GM23338 (cell line): ENCODE measurements at regions not wholly inside any gene's neighbourhood (a gene's known extent, or its start where the extent isn't known, plus 50 kb on each side); places are given as distances from the start of the nearest gene placed in this dataset.

Source experiments
- ATAC-seq: fragments of 200-7000 bp; cut with Tn5 transposase; 3 replicates; pipeline ENCODE4 v1.9.1; 2020
- DNase-seq: peaks from one replicate; pipeline ENCODE4 v3.0.0-alpha.2; 2015; ENCODE audit warnings: low spot score
- H2AFZ ChIP-seq: fragments of 200-600 bp; sonication (generic); 2 replicates; pipeline ENCODE4 v1.8.0; 2016; ENCODE audit warnings: antibody characterized with exemption, mild to moderate bottlenecking, moderate library complexity
- H3F3A ChIP-seq: fragments of 200-600 bp; sonication (generic); replicated peaks from 2 replicates; pipeline ENCODE4 v1.8.0; 2017; ENCODE audit warnings: antibody characterized with exemption, mixed run types, low read depth
- H3K27ac ChIP-seq: fragments of 200-600 bp; sonication (generic); 2 replicates; pipeline ENCODE4 v1.6.1; 2016; ENCODE audit warnings: low read depth
- H3K27me3 ChIP-seq: fragments of 200-600 bp; sonication (generic); 2 replicates; pipeline ENCODE4 v1.8.0; 2016; ENCODE audit warnings: mild to moderate bottlenecking, mixed run types, moderate library complexity; ENCODE audit not compliant: insufficient read depth
- H3K36me3 ChIP-seq: fragments of 200-600 bp; sonication (generic); 2 replicates; pipeline ENCODE4 v1.8.0; 2016; ENCODE audit warnings: mild to moderate bottlenecking; ENCODE audit not compliant: insufficient read depth
- H3K4me1 ChIP-seq: fragments of 200-600 bp; sonication (generic); 2 replicates; pipeline ENCODE4 v1.8.0; 2016; ENCODE audit warnings: mild to moderate bottlenecking, moderate library complexity; ENCODE audit not compliant: insufficient read depth
- H3K4me2 ChIP-seq: fragments of 200-600 bp; sonication (generic); 2 replicates; pipeline ENCODE4 v1.7.1; 2017; ENCODE audit warnings: mixed run types
- H3K4me3 ChIP-seq: fragments of 200-600 bp; sonication (generic); 2 replicates; pipeline ENCODE4 v1.6.1; 2016; ENCODE audit warnings: mixed run types
- H3K79me2 ChIP-seq: fragments of 200-600 bp; sonication (generic); replicated peaks from 2 replicates; pipeline ENCODE4 v1.8.0; 2017; ENCODE audit warnings: mild to moderate bottlenecking; ENCODE audit not compliant: insufficient read depth
- H3K9me2 ChIP-seq: fragments of 200-600 bp; sonication (generic); 2 replicates; pipeline ENCODE4 v1.8.0; 2017; ENCODE audit not compliant: insufficient read depth
- H4K20me1 ChIP-seq: fragments of 200-600 bp; sonication (generic); replicated peaks from 2 replicates; pipeline ENCODE4 v1.8.0; 2017; ENCODE audit warnings: mild to moderate bottlenecking; ENCODE audit not compliant: insufficient read depth
- H3K27ac Mint-ChIP-seq: 2 replicates; pipeline ENCODE4 v1.8.0; 2020; ENCODE audit warnings: inconsistent platforms, mild to moderate bottlenecking, moderate library complexity, mixed read lengths
- H3K27me3 Mint-ChIP-seq: 3 replicates; pipeline ENCODE4 v1.8.0; 2022; ENCODE audit warnings: low read depth, mild to moderate bottlenecking, moderate library complexity, mixed read lengths, inconsistent platforms; ENCODE audit not compliant: insufficient read depth, poor library complexity
- H3K36me3 Mint-ChIP-seq: 3 replicates; pipeline ENCODE4 v1.8.0; 2021; ENCODE audit warnings: low read depth, mild to moderate bottlenecking, inconsistent platforms, moderate library complexity, mixed read lengths
- H3K4me1 Mint-ChIP-seq: 3 replicates; pipeline ENCODE4 v1.8.0; 2020; ENCODE audit warnings: mild to moderate bottlenecking, inconsistent platforms, mixed read lengths
- H3K4me3 Mint-ChIP-seq: 3 replicates; pipeline ENCODE4 v1.8.0; 2021; ENCODE audit warnings: moderate library complexity, mild to moderate bottlenecking, inconsistent platforms, mixed read lengths
- H3K9me3 Mint-ChIP-seq: 3 replicates; pipeline ENCODE4 v1.8.0; 2020; ENCODE audit warnings: moderate library complexity, mild to moderate bottlenecking, inconsistent platforms, mixed read lengths
- CREB1 ChIP-seq: fragments of 250-450 bp; sonication (Bioruptor Pico); IDR thresholded peaks from 2 replicates; pipeline ENCODE4 v1.5.0; 2020; ENCODE audit warnings: low read depth, mild to moderate bottlenecking, moderate library complexity
- EZH2 ChIP-seq: fragments of 200-600 bp; sonication (generic); IDR thresholded peaks from one replicate; pipeline ENCODE4 v1.8.0; 2017; ENCODE audit warnings: antibody characterized with exemption, mild to moderate bottlenecking, low read depth; ENCODE audit not compliant: unreplicated experiment
- EZH2phosphoT487 ChIP-seq: fragments of 200-600 bp; sonication (generic); IDR thresholded peaks from one replicate; pipeline ENCODE4 v1.8.1; 2018; ENCODE audit warnings: antibody characterized with exemption; ENCODE audit not compliant: unreplicated experiment
- POLR2AphosphoS5 ChIP-seq: IDR thresholded peaks from 2 replicates; pipeline ENCODE4 v1.6.1; 2016; ENCODE audit warnings: antibody characterized with exemption, low read depth
- STAT1 ChIP-seq: IDR thresholded peaks from one replicate; pipeline ENCODE4 v1.6.1; 2016; ENCODE audit warnings: antibody characterized with exemption; ENCODE audit not compliant: unreplicated experiment
- ZNF114 ChIP-seq: fragments of 250-450 bp; sonication (Bioruptor Pico); IDR thresholded peaks from 2 replicates; pipeline ENCODE4 v1.5.0; 2020; ENCODE audit warnings: mild to moderate bottlenecking, moderate library complexity
- TF ChIP-seq, protein P1 (sequence below), 2 experiments: fragments of 200-600 bp in 1 of 2; sonication (generic) in 1 of 2; conservative IDR thresholded peaks; 2 replicates each; pipeline versions ENCODE4 v1.5.1 to v1.6.1; 2016 to 2017; ENCODE audit warnings: antibody characterized with exemption in 2 of 2, low read depth in 2 of 2, mild to moderate bottlenecking in 2 of 2, moderate library complexity in 1 of 2
- TF ChIP-seq, protein P2 (sequence below): fragments of 250-450 bp; sonication (Bioruptor Pico); IDR thresholded peaks from 2 replicates; pipeline ENCODE4 v1.5.0; 2020; ENCODE audit warnings: mild to moderate bottlenecking, moderate library complexity

DNA sequence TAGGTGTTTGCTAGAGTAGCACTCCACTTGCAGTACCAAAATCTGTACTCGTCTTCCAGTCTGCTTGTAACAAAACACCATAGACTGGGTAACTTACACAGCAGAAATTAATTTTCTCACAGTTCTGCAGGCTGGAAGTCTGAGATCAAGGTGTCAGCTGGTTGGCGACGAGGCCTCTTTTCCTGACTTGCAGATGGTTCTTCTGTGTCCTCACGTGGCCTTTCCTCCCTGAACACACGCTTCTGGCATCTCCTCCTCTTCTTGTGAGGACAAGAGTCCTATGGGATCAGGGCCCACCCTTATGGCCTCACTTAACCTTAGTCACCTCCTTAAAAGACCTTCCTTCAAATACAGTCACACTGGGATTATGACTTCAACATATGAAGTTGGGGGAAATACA is 493.5 kb upstream of the MYT1L start:
- H4K20me1 ChIP-seq = no peaks in the 10 kb centered on the region
- Mint-ChIP-seq H3K27ac (no peak overlapping the region), H3K27me3 (peaks cover 5% of the 10 kb centered on the region), H3K9me3 (peaks cover 32% of the 10 kb centered on the region), H3K4me1 (no peaks in the 10 kb centered on the region), H3K4me3 (no peak overlapping the region), H3K36me3 (peaks cover 7% of the 10 kb centered on the region; the same call in 2 of the 3 replicates)
- no peak overlapping the region for H3K4me2 ChIP-seq
- no peak for DNase-seq
- H3K27ac ChIP-seq = no peak overlapping the region
- TF ChIP-seq POLR2AphosphoS5 = no peak
- no peak for TF ChIP-seq ZNF114 (CRISPR knock-in tag)
- TF ChIP-seq, protein P1, sequence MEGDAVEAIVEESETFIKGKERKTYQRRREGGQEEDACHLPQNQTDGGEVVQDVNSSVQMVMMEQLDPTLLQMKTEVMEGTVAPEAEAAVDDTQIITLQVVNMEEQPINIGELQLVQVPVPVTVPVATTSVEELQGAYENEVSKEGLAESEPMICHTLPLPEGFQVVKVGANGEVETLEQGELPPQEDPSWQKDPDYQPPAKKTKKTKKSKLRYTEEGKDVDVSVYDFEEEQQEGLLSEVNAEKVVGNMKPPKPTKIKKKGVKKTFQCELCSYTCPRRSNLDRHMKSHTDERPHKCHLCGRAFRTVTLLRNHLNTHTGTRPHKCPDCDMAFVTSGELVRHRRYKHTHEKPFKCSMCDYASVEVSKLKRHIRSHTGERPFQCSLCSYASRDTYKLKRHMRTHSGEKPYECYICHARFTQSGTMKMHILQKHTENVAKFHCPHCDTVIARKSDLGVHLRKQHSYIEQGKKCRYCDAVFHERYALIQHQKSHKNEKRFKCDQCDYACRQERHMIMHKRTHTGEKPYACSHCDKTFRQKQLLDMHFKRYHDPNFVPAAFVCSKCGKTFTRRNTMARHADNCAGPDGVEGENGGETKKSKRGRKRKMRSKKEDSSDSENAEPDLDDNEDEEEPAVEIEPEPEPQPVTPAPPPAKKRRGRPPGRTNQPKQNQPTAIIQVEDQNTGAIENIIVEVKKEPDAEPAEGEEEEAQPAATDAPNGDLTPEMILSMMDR (conservative IDR thresholded peaks at IDR 0.05; ENCODE audit: low read depth in 2 of 2) = no peak
- TF ChIP-seq EZH2phosphoT487 = no peak
- H3K27me3 ChIP-seq = no peaks in the 10 kb centered on the region
- ATAC-seq = no peak
- no peaks in the 10 kb centered on the region for H3K4me1 ChIP-seq
- H3K79me2 ChIP-seq = no peaks in the 10 kb centered on the region
- 0 out of 2 replicates have a peak, but pooled peaks cover 3% of the 10 kb centered on the region for H3K9me2 ChIP-seq
- no peak overlapping the region for H3K4me3 ChIP-seq
- no peaks in the 10 kb centered on the region for H3K36me3 ChIP-seq
- H3F3A ChIP-seq = no peaks in the 10 kb centered on the region
- no peak overlapping the region for H2AFZ ChIP-seq

DNA sequence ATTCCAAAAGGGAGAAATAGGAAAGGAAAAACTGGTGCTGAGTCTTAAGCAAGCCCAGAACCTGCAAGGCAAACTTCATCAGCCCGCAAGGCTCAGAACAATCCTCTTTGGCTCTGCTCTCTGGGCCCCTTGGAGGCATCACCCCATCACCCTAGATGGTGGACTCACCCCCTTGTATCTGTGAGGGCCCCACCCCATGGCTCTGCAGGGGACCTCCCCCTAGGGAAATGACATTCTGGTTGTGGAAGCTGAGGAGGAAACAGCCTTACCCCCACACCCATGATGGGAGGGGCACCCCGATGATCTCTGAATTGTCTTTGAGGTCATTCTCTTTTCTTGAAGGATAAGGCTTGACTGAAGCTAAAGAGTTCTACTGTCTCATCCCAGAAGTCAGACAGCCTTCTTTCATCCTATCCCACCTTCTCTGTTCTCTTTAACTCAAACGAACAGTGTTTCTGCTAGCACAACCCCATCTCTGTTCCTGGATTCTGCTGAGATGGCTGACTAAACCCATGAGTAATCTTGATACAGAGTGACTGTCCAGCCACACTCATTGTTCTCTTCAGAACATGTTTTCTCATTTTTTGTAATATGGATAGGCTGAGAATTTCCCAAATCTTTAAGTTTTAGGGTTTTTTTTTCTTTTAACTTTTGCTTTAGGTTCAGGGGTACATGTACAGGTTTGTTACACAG is 492.1 kb upstream of the MYT1L start:
- Histone ChIP-seq H3K36me3 (no peaks in the 10 kb centered on the region), H3K79me2 (no peaks in the 10 kb centered on the region), H3K4me2 (no peak overlapping the region), H3K27me3 (no peaks in the 10 kb centered on the region), H3K4me1 (no peaks in the 10 kb centered on the region), H3F3A (no peaks in the 10 kb centered on the region), H3K9me2 (0 out of 2 replicates have a peak, but pooled peaks cover 3% of the 10 kb centered on the region), H3K4me3 (no peak overlapping the region), H4K20me1 (no peaks in the 10 kb centered on the region), H3K27ac (no peak overlapping the region), H2AFZ (no peak overlapping the region)
- Mint-ChIP-seq H3K27me3 (peaks cover 3% of the 10 kb centered on the region), H3K36me3 (peaks cover 7% of the 10 kb centered on the region; the same call in 2 of the 3 replicates), H3K4me1 (no peaks in the 10 kb centered on the region), H3K27ac (no peak overlapping the region), H3K9me3 (peaks cover 32% of the 10 kb centered on the region), H3K4me3 (no peak overlapping the region)
- ATAC-seq (no peak), DNase-seq (no peak)
- TF ChIP-seq STAT1 (no peak), EZH2 (no peak), CREB1 (no peak)
- TF ChIP-seq, protein P2, sequence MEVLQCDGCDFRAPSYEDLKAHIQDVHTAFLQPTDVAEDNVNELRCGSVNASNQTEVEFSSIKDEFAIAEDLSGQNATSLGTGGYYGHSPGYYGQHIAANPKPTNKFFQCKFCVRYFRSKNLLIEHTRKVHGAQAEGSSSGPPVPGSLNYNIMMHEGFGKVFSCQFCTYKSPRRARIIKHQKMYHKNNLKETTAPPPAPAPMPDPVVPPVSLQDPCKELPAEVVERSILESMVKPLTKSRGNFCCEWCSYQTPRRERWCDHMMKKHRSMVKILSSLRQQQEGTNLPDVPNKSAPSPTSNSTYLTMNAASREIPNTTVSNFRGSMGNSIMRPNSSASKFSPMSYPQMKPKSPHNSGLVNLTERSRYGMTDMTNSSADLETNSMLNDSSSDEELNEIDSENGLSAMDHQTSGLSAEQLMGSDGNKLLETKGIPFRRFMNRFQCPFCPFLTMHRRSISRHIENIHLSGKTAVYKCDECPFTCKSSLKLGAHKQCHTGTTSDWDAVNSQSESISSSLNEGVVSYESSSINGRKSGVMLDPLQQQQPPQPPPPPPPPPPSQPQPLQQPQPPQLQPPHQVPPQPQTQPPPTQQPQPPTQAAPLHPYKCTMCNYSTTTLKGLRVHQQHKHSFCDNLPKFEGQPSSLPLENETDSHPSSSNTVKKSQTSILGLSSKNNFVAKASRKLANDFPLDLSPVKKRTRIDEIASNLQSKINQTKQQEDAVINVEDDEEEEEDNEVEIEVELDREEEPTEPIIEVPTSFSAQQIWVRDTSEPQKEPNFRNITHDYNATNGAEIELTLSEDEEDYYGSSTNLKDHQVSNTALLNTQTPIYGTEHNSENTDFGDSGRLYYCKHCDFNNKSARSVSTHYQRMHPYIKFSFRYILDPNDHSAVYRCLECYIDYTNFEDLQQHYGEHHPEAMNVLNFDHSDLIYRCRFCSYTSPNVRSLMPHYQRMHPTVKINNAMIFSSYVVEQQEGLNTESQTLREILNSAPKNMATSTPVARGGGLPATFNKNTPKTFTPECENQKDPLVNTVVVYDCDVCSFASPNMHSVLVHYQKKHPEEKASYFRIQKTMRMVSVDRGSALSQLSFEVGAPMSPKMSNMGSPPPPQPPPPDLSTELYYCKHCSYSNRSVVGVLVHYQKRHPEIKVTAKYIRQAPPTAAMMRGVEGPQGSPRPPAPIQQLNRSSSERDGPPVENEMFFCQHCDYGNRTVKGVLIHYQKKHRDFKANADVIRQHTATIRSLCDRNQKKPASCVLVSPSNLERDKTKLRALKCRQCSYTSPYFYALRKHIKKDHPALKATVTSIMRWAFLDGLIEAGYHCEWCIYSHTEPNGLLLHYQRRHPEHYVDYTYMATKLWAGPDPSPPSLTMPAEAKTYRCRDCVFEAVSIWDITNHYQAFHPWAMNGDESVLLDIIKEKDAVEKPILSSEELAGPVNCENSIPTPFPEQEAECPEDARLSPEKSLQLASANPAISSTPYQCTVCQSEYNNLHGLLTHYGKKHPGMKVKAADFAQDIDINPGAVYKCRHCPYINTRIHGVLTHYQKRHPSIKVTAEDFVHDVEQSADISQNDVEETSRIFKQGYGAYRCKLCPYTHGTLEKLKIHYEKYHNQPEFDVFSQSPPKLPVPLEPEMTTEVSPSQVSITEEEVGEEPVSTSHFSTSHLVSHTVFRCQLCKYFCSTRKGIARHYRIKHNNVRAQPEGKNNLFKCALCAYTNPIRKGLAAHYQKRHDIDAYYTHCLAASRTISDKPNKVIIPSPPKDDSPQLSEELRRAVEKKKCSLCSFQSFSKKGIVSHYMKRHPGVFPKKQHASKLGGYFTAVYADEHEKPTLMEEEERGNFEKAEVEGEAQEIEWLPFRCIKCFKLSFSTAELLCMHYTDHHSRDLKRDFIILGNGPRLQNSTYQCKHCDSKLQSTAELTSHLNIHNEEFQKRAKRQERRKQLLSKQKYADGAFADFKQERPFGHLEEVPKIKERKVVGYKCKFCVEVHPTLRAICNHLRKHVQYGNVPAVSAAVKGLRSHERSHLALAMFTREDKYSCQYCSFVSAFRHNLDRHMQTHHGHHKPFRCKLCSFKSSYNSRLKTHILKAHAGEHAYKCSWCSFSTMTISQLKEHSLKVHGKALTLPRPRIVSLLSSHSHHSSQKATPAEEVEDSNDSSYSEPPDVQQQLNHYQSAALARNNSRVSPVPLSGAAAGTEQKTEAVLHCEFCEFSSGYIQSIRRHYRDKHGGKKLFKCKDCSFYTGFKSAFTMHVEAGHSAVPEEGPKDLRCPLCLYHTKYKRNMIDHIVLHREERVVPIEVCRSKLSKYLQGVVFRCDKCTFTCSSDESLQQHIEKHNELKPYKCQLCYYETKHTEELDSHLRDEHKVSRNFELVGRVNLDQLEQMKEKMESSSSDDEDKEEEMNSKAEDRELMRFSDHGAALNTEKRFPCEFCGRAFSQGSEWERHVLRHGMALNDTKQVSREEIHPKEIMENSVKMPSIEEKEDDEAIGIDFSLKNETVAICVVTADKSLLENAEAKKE (CRISPR knock-in tag) = no peak
